GM20000 (cell line): ENCODE measurements at regions not wholly inside any gene's neighbourhood (a gene's known extent, or its start where the extent isn't known, plus 50 kb on each side); places are given as distances from the start of the nearest gene placed in this dataset.

ENCODE experiments used
- DNase-seq: peaks from one replicate; pipeline ENCODE4 v3.0.0; 2012; ENCODE audit warnings: low spot score
- TF ChIP-seq, protein P1 (sequence below): IDR thresholded peaks from 2 replicates; pipeline ENCODE4 v1.5.1; 2012; ENCODE audit warnings: mild to moderate bottlenecking, control low read depth; ENCODE audit errors: extremely low read depth, missing control alignments

DNA sequence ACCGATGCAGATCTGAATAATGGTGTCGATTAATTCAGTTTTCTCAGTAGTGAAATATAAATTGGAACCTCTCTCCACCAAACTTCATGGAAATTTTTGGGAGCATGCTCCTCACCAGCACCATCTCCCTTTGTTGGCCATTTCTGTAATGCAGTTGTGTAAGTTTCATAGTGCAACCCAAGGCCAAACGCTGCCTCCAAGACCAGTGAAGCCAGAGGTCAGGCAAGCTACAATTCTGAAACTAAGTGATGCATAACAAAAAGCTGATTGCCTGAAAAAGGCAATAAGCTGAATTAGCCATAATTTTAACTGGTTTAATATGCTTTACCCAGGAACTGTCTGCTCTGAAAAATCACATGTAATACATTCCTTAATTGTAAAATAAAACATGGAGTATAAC is 138.3 kb upstream of the TACR1 start:
- no peak for DNase-seq
- TF ChIP-seq, protein P1, sequence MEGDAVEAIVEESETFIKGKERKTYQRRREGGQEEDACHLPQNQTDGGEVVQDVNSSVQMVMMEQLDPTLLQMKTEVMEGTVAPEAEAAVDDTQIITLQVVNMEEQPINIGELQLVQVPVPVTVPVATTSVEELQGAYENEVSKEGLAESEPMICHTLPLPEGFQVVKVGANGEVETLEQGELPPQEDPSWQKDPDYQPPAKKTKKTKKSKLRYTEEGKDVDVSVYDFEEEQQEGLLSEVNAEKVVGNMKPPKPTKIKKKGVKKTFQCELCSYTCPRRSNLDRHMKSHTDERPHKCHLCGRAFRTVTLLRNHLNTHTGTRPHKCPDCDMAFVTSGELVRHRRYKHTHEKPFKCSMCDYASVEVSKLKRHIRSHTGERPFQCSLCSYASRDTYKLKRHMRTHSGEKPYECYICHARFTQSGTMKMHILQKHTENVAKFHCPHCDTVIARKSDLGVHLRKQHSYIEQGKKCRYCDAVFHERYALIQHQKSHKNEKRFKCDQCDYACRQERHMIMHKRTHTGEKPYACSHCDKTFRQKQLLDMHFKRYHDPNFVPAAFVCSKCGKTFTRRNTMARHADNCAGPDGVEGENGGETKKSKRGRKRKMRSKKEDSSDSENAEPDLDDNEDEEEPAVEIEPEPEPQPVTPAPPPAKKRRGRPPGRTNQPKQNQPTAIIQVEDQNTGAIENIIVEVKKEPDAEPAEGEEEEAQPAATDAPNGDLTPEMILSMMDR = no peak

DNA sequence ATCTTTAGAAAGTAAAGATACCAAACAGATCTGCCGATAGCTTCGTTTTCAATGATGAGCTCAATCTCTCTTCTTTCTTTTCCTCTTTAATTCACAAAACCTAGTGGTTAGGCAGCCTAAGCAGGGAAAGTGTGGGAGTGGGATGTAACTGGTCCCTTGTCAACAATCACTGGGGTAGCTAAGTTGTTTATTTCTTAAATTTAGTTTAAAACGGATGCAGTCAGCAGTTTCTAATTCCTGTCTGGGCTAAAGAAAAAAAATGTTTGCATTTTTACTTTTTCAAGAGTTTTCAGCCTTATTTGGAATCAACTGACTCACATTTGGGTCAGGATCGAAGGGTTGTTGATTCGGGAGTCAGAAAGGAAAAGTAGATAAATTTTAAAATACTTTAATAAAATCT is 137.7 kb upstream of the TACR1 start:
- TF ChIP-seq, protein P1 = no peak
- no peak for DNase-seq

DNA sequence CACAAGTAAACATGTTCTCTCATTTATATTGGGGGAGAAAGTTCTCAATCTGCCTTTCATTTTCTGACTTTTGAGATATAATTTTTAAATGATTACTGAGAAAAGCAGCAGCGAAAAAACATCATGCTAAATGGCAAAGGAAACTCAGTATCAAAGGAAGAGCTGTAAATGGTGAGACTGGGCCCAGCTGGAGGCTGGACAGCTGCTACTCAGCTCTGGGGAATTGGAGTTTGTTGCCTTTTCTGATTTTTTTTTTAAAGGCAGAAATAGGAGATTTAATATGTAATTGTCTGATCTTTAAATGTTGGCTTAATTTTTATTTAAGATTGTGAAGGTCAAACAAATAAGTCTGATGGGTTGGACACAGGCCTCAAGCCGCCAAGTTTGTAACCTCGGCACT is 137.1 kb upstream of the TACR1 start:
- TF ChIP-seq, protein P1 = no peak
- DNase-seq = no peak

GRCh38 chr2:75334076-75334475 is 134.8 kb upstream of the TACR1 start:
- TF ChIP-seq, protein P1 = no peak
- no peak for DNase-seq

- TF ChIP-seq, protein P1 = no peak
- DNase-seq = no peak
Observed at GRCh38 chr2:75333646-75334045, 134.3 kb upstream of the TACR1 start.

- no peak for DNase-seq
- TF ChIP-seq, protein P1 = no peak
Observed at GRCh38 chr2:75328156-75328555, 128.8 kb upstream of the TACR1 start.

DNA sequence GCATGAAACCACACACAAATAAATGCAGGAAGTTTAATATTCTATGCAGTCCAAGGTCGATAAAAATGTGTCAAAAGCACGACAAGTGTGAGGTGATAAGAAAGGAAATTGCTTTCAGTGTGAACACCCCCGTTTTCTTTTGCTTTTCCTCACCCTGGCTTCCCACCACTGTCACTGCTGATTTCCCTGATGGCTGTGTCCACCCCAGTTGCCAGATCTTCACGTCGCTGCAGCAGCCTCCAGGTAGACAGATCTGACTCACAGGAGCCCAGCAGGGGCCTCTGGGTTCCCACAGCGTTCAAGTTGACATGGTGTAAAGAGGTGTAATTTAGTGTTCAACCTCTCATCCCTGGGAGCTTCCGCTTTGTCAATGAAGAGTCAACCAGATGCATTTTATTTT is 128.0 kb upstream of the TACR1 start:
- TF ChIP-seq, protein P1 = no peak
- DNase-seq = no peak
